GM21390 (cell line): ENCODE measurements at regions not wholly inside any gene's neighbourhood (a gene's known extent, or its start where the extent isn't known, plus 50 kb on each side); places are given as distances from the start of the nearest gene placed in this dataset.
"Not testable (repeated sequence)": the region's sequence is repeated elsewhere in the genome, so short reads cannot be mapped to it uniquely, and the experiment has no call there.

Source experiments
- ATAC-seq: cut with Tn5 transposase; IDR thresholded peaks from one replicate; pipeline ENCODE4 v1.9.1; 2021; ENCODE audit not compliant: unreplicated experiment

GRCh38 chr10:53543410-53543809 lies 770.8 kb upstream of the MBL2 start:
- ATAC-seq: no peak

GRCh38 chr10:53537508-53537907 lies 764.9 kb upstream of the MBL2 start:
- ATAC-seq: no peak

- no peak for ATAC-seq
Observed at GRCh38 chr10:53536322-53536721, 763.7 kb upstream of the MBL2 start.

- ATAC-seq: no peak
Observed at GRCh38 chr10:53534428-53534827, 761.8 kb upstream of the MBL2 start.

GRCh38 chr10:53528974-53529373 lies 756.4 kb upstream of the MBL2 start:
- ATAC-seq: no peak

GRCh38 chr10:53521046-53521445 lies 748.5 kb upstream of the MBL2 start:
- ATAC-seq: no peak

GRCh38 chr10:53508197-53508596 lies 735.6 kb upstream of the MBL2 start:
- no peak for ATAC-seq

- ATAC-seq: not testable (repeated sequence)
Observed at GRCh38 chr10:53504492-53504891, 731.9 kb upstream of the MBL2 start.

- no peak for ATAC-seq
Observed at GRCh38 chr10:53491774-53492173, 719.2 kb upstream of the MBL2 start.

- ATAC-seq: no peak
Observed at GRCh38 chr10:53490553-53490952, 718.0 kb upstream of the MBL2 start.

GRCh38 chr10:53489335-53490182 lies 717.0 kb upstream of the MBL2 start:
- ATAC-seq: no peak

GRCh38 chr10:53487019-53487983 lies 714.7 kb upstream of the MBL2 start:
- ATAC-seq: no peak

- not testable (repeated sequence) for ATAC-seq
Observed at GRCh38 chr10:53485422-53485821, 712.8 kb upstream of the MBL2 start.

GRCh38 chr10:53479365-53479764 lies 706.8 kb upstream of the MBL2 start:
- ATAC-seq: no peak

- no peak for ATAC-seq
Observed at GRCh38 chr10:53477313-53477675, 704.7 kb upstream of the MBL2 start.

- no peak for ATAC-seq
Observed at GRCh38 chr10:53476650-53477312, 704.2 kb upstream of the MBL2 start.

- no peak for ATAC-seq
Observed at GRCh38 chr10:53469383-53469782, 696.8 kb upstream of the MBL2 start.

GRCh38 chr10:53463539-53463938 lies 691.0 kb upstream of the MBL2 start:
- ATAC-seq: no peak

- no peak for ATAC-seq
Observed at GRCh38 chr10:53458007-53458406, 685.4 kb upstream of the MBL2 start.

- ATAC-seq: no peak
Observed at GRCh38 chr10:53453196-53453595, 680.6 kb upstream of the MBL2 start.

- no peak for ATAC-seq
Observed at GRCh38 chr10:53447576-53447975, 675.0 kb upstream of the MBL2 start.
